SK-N-SH treated with all-trans-retinoic acid at 6 μM for 48 hours (cell line): ENCODE measurements at regions not wholly inside any gene's neighbourhood (a gene's known extent, or its start where the extent isn't known, plus 50 kb on each side); places are given as distances from the start of the nearest gene placed in this dataset.

Source experiments
- ATAC-seq: fragments of 200-7000 bp; cut with Tn5 transposase; 3 replicates; pipeline ENCODE4 v1.9.1; 2020; ENCODE audit warnings: mild to moderate bottlenecking, moderate library complexity
- ARNTL ChIP-seq: fragments of 450-650 bp; formaldehyde crosslinking; IDR thresholded peaks from 2 replicates; pipeline ENCODE4 v1.5.0; 2020; ENCODE audit warnings: low read depth, mild to moderate bottlenecking, moderate library complexity, borderline replicate concordance
- BACH2 ChIP-seq: fragments of 250-450 bp; sonication (Bioruptor Pico); IDR thresholded peaks from 2 replicates; pipeline ENCODE4 v1.9.0; 2021; ENCODE audit warnings: mild to moderate bottlenecking, borderline replicate concordance
- CSDC2 ChIP-seq: fragments of 250-450 bp; sonication (Bioruptor Pico); IDR thresholded peaks from 2 replicates; pipeline ENCODE4 v1.5.0; 2020; ENCODE audit warnings: mild to moderate bottlenecking, moderate library complexity
- ESRRG ChIP-seq: fragments of 250-450 bp; sonication (Bioruptor Pico); IDR thresholded peaks from 2 replicates; pipeline ENCODE4 v1.6.1; 2021; ENCODE audit warnings: mild to moderate bottlenecking
- GLIS3 ChIP-seq: fragments of 250-450 bp; sonication (Bioruptor Pico); IDR thresholded peaks from 2 replicates; pipeline ENCODE4 v1.5.0; 2020; ENCODE audit warnings: mild to moderate bottlenecking, moderate library complexity
- RARB ChIP-seq: fragments of 250-450 bp; sonication (Bioruptor Pico); IDR thresholded peaks from 2 replicates; pipeline ENCODE4 v1.8.0; 2021; ENCODE audit warnings: mild to moderate bottlenecking, moderate library complexity
- SNAI2 ChIP-seq: fragments of 250-450 bp; sonication (Bioruptor Pico); IDR thresholded peaks from 2 replicates; pipeline ENCODE4 v1.5.0; 2020; ENCODE audit warnings: mild to moderate bottlenecking, moderate library complexity
- TCF4 ChIP-seq: fragments of 250-450 bp; sonication (Bioruptor Pico); IDR thresholded peaks from 2 replicates; pipeline ENCODE4 v1.8.0; 2021; ENCODE audit warnings: mild to moderate bottlenecking, moderate library complexity, borderline replicate concordance
- TOX ChIP-seq: fragments of 250-450 bp; sonication (Bioruptor Pico); IDR thresholded peaks from 2 replicates; pipeline ENCODE4 v1.8.0; 2021; ENCODE audit warnings: mild to moderate bottlenecking, moderate library complexity, borderline replicate concordance
- ZC3H10 ChIP-seq: fragments of 250-450 bp; sonication (Bioruptor Pico); IDR thresholded peaks from 2 replicates; pipeline ENCODE4 v1.5.1; 2021; ENCODE audit warnings: mild to moderate bottlenecking, moderate library complexity
- ZFP3 ChIP-seq: fragments of 250-450 bp; sonication (Bioruptor Pico); IDR thresholded peaks from 2 replicates; pipeline ENCODE4 v1.5.0; 2020; ENCODE audit warnings: mild to moderate bottlenecking, moderate library complexity
- ZFP30 ChIP-seq: fragments of 450-650 bp; formaldehyde crosslinking; IDR thresholded peaks from 2 replicates; pipeline ENCODE4 v1.5.0; 2022; ENCODE audit warnings: mild to moderate bottlenecking, moderate library complexity
- ZNF565 ChIP-seq: fragments of 450-650 bp; formaldehyde crosslinking; conservative IDR thresholded peaks from 2 replicates; pipeline ENCODE4 v1.5.0; 2020; ENCODE audit warnings: low read depth, mild to moderate bottlenecking, moderate library complexity
- ZNF70 ChIP-seq: fragments of 450-650 bp; formaldehyde crosslinking; IDR thresholded peaks from 2 replicates; pipeline ENCODE4 v1.5.0; 2020; ENCODE audit warnings: mild to moderate bottlenecking, moderate library complexity
- ZNF8 ChIP-seq: fragments of 450-650 bp; formaldehyde crosslinking; IDR thresholded peaks from 2 replicates; pipeline ENCODE4 v1.5.0; 2020; ENCODE audit warnings: mild to moderate bottlenecking, moderate library complexity
- TF ChIP-seq, protein P1 (sequence below): fragments of 250-450 bp; sonication (Bioruptor Pico); IDR thresholded peaks from 2 replicates; pipeline ENCODE4 v1.8.0; 2020; ENCODE audit warnings: mild to moderate bottlenecking, moderate library complexity, borderline replicate concordance
- TF ChIP-seq, protein P2 (sequence below): fragments of 250-450 bp; sonication (Bioruptor Pico); IDR thresholded peaks from 2 replicates; pipeline ENCODE4 v1.5.1; 2021; ENCODE audit warnings: mild to moderate bottlenecking, moderate library complexity
- TF ChIP-seq, protein P3 (sequence below): fragments of 250-450 bp; sonication (Bioruptor Pico); IDR thresholded peaks from 2 replicates; pipeline ENCODE4 v1.8.0; 2021; ENCODE audit warnings: low read depth, mild to moderate bottlenecking, moderate library complexity, borderline replicate concordance
- TF ChIP-seq, protein P4 (sequence below): fragments of 250-450 bp; sonication (Bioruptor Pico); IDR thresholded peaks from 2 replicates; pipeline ENCODE4 v1.5.0; 2020; ENCODE audit warnings: mild to moderate bottlenecking, moderate library complexity
- TF ChIP-seq, protein P5 (sequence below): fragments of 250-450 bp; sonication (Bioruptor Pico); IDR thresholded peaks from 2 replicates; pipeline ENCODE4 v1.5.1; 2020; ENCODE audit warnings: low read depth, mild to moderate bottlenecking, moderate library complexity

DNA sequence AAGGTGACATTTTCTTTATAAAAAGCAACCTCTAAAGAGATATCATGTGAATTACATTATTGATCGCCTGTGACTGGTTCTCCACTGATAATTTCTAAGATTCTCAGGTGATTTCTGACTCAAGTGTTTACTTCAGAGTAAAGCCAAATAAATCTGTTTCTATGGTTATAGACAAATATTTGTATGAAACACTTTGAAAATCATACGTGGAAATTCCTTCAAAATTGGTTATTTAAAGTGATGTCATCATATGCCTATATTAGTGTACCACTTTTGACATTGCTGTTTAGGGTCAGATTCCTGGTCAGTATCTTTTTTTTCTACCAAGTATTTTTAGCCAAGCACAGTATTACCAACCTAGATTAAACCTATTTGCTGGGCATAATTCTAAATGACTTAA lies 881.3 kb upstream of the FAM98A start:
- TF ChIP-seq, protein P1, sequence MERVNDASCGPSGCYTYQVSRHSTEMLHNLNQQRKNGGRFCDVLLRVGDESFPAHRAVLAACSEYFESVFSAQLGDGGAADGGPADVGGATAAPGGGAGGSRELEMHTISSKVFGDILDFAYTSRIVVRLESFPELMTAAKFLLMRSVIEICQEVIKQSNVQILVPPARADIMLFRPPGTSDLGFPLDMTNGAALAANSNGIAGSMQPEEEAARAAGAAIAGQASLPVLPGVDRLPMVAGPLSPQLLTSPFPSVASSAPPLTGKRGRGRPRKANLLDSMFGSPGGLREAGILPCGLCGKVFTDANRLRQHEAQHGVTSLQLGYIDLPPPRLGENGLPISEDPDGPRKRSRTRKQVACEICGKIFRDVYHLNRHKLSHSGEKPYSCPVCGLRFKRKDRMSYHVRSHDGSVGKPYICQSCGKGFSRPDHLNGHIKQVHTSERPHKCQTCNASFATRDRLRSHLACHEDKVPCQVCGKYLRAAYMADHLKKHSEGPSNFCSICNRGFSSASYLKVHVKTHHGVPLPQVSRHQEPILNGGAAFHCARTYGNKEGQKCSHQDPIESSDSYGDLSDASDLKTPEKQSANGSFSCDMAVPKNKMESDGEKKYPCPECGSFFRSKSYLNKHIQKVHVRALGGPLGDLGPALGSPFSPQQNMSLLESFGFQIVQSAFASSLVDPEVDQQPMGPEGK (CRISPR knock-in tag) = no peak
- TF ChIP-seq ZFP30 (CRISPR knock-in tag) (no peak), CSDC2 (CRISPR knock-in tag) (no peak)
- TF ChIP-seq, protein P2, sequence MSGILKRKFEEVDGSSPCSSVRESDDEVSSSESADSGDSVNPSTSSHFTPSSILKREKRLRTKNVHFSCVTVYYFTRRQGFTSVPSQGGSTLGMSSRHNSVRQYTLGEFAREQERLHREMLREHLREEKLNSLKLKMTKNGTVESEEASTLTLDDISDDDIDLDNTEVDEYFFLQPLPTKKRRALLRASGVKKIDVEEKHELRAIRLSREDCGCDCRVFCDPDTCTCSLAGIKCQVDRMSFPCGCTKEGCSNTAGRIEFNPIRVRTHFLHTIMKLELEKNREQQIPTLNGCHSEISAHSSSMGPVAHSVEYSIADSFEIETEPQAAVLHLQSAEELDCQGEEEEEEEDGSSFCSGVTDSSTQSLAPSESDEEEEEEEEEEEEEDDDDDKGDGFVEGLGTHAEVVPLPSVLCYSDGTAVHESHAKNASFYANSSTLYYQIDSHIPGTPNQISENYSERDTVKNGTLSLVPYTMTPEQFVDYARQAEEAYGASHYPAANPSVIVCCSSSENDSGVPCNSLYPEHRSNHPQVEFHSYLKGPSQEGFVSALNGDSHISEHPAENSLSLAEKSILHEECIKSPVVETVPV (CRISPR knock-in tag) = no peak
- TF ChIP-seq, protein P3, sequence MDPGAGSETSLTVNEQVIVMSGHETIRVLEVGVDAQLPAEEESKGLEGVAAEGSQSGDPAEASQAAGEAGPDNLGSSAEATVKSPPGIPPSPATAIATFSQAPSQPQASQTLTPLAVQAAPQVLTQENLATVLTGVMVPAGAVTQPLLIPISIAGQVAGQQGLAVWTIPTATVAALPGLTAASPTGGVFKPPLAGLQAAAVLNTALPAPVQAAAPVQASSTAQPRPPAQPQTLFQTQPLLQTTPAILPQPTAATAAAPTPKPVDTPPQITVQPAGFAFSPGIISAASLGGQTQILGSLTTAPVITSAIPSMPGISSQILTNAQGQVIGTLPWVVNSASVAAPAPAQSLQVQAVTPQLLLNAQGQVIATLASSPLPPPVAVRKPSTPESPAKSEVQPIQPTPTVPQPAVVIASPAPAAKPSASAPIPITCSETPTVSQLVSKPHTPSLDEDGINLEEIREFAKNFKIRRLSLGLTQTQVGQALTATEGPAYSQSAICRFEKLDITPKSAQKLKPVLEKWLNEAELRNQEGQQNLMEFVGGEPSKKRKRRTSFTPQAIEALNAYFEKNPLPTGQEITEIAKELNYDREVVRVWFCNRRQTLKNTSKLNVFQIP (CRISPR knock-in tag) = no peak
- ATAC-seq = no peak

DNA sequence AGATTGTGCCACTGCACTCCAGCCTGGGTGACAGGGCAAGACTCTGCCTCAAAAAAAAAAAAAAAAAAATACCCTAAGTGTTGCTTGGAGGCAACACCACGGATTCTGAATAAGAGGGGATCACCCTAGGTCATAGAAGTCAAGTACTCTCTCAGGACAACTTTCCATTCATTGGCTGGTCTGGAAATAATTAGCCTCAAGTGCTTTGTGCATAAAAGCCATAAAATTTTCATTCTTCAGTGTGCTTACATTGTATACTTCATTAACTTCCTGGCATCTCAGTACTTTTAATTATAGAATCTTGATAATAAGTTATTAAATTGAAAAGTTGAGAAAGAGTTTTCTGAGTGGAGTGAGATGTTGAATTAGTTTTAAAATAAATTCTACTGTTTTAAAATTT lies 876.1 kb upstream of the FAM98A start:
- TF ChIP-seq ZFP3 (CRISPR knock-in tag) = no peak
- no peak for TF ChIP-seq ZNF8
- no peak for TF ChIP-seq GLIS3 (CRISPR knock-in tag)
- TF ChIP-seq SNAI2 (CRISPR knock-in tag) = no peak
- no peak for TF ChIP-seq ZNF565 (CRISPR knock-in tag)
- TF ChIP-seq, protein P4, sequence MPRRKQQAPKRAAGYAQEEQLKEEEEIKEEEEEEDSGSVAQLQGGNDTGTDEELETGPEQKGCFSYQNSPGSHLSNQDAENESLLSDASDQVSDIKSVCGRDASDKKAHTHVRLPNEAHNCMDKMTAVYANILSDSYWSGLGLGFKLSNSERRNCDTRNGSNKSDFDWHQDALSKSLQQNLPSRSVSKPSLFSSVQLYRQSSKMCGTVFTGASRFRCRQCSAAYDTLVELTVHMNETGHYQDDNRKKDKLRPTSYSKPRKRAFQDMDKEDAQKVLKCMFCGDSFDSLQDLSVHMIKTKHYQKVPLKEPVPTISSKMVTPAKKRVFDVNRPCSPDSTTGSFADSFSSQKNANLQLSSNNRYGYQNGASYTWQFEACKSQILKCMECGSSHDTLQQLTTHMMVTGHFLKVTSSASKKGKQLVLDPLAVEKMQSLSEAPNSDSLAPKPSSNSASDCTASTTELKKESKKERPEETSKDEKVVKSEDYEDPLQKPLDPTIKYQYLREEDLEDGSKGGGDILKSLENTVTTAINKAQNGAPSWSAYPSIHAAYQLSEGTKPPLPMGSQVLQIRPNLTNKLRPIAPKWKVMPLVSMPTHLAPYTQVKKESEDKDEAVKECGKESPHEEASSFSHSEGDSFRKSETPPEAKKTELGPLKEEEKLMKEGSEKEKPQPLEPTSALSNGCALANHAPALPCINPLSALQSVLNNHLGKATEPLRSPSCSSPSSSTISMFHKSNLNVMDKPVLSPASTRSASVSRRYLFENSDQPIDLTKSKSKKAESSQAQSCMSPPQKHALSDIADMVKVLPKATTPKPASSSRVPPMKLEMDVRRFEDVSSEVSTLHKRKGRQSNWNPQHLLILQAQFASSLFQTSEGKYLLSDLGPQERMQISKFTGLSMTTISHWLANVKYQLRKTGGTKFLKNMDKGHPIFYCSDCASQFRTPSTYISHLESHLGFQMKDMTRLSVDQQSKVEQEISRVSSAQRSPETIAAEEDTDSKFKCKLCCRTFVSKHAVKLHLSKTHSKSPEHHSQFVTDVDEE = no peak
- TF ChIP-seq ZC3H10 (CRISPR knock-in tag) = no peak
- TF ChIP-seq RARB (CRISPR knock-in tag) = no peak
- TF ChIP-seq ARNTL (CRISPR knock-in tag) = no peak
- no peak for TF ChIP-seq BACH2 (CRISPR knock-in tag)
- no peak for TF ChIP-seq TCF4
- no peak for TF ChIP-seq CSDC2 (CRISPR knock-in tag)
- ATAC-seq = no peak

DNA sequence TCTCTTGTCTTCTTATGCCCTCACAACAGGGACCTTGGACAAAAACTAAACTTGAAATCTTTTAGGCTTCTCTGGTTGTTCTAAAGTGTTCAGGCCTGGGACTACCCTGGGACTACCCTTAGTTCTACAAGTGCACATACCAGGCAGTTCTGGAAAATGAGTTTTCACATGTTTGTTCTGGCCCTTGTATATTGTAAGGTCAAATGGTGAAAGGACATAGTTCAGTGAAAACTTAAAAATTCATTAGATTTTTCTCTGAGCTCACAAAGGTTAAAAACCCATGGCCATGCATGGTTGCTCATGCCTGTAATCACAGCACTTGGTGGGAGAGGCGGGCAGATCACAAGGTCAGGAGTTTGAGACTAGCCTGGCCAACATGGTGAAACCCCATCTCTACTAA lies 875.5 kb upstream of the FAM98A start:
- TF ChIP-seq, protein P3 (CRISPR knock-in tag) = no peak
- TF ChIP-seq, protein P5, sequence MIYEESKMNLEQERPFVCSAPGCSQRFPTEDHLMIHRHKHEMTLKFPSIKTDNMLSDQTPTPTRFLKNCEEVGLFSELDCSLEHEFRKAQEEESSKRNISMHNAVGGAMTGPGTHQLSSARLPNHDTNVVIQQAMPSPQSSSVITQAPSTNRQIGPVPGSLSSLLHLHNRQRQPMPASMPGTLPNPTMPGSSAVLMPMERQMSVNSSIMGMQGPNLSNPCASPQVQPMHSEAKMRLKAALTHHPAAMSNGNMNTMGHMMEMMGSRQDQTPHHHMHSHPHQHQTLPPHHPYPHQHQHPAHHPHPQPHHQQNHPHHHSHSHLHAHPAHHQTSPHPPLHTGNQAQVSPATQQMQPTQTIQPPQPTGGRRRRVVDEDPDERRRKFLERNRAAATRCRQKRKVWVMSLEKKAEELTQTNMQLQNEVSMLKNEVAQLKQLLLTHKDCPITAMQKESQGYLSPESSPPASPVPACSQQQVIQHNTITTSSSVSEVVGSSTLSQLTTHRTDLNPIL = no peak
- TF ChIP-seq RARB (CRISPR knock-in tag) (no peak), CSDC2 (CRISPR knock-in tag) (no peak), ARNTL (CRISPR knock-in tag) (no peak), ESRRG (CRISPR knock-in tag) (no peak), TOX (no peak), ZNF70 (CRISPR knock-in tag) (no peak), SNAI2 (CRISPR knock-in tag) (no peak), ZNF565 (CRISPR knock-in tag) (no peak)
- TF ChIP-seq, protein P4 = no peak
- no peak for ATAC-seq
